ENCODE measurements at regions not wholly inside any gene's neighbourhood (a gene's known extent, or its start where the extent isn't known, plus 50 kb on each side); places are given as distances from the start of the nearest gene placed in this dataset.

- no peak for TF ChIP-seq POLR2AphosphoS5 (IDR thresholded peaks at IDR 0.05; ENCODE audit: low read depth, low read length)
- no peak for TF ChIP-seq POLR2A (IDR thresholded peaks at IDR 0.05; ENCODE audit: low read depth, low read length)
- no peak for TF ChIP-seq TAF1 (IDR thresholded peaks at IDR 0.05; ENCODE audit: low read depth, low read length)
Measured at GRCh38 chr7:21354284-21354683, 73.6 kb upstream of the SP4 start.

Measured in GM12891 (cell line).